OCI-LY3 (cell line): ENCODE measurements at regions not wholly inside any gene's neighbourhood (a gene's known extent, or its start where the extent isn't known, plus 50 kb on each side); places are given as distances from the start of the nearest gene placed in this dataset.

Experiments
- H2AFZ ChIP-seq: fragments of 200-600, 300-600 bp; shearing (Covaris generic); 2 replicates; pipeline ENCODE4 v1.6.0; 2014; ENCODE audit warnings: antibody characterized with exemption, low read depth, low read length
- H3K27ac ChIP-seq: fragments of 200-600, 300-600 bp; sonication (generic); 2 replicates; pipeline ENCODE4 v1.5.1; 2014; ENCODE audit warnings: mild to moderate bottlenecking, low read length, moderate library complexity, mixed read lengths
- H3K27me3 ChIP-seq: fragments of 200-600, 300-600 bp; sonication (generic); 2 replicates; pipeline ENCODE4 v1.6.1; 2014; ENCODE audit warnings: low read depth, low read length, mixed read lengths
- H3K36me3 ChIP-seq: fragments of 200-600, 300-600 bp; sonication (generic); replicated peaks from 2 replicates; pipeline ENCODE3; 2014; ENCODE audit warnings: low read depth, low read length, mixed read lengths
- H3K4me1 ChIP-seq: fragments of 300-600, 200-600 bp; sonication (generic); 2 replicates; pipeline ENCODE4 v1.6.1; 2014; ENCODE audit warnings: low read length, mixed read lengths
- H3K4me2 ChIP-seq: fragments of 200-600, 300-600 bp; sonication (generic); 2 replicates; pipeline ENCODE4 v1.6.1; 2014; ENCODE audit warnings: low read length, mixed read lengths
- H3K4me3 ChIP-seq: fragments of 300-600, 200-600 bp; sonication (generic); 2 replicates; pipeline ENCODE4 v1.5.1; 2014; ENCODE audit warnings: antibody characterized with exemption, mild to moderate bottlenecking, low read length, moderate library complexity
- H3K79me2 ChIP-seq: fragments of 300-600, 200-600 bp; shearing (Covaris generic); 2 replicates; pipeline ENCODE4 v1.6.1; 2014; ENCODE audit warnings: mild to moderate bottlenecking, low read length, mixed read lengths
- H3K9ac ChIP-seq: fragments of 300-600, 200-600 bp; shearing (Covaris generic); 2 replicates; pipeline ENCODE4 v1.6.0; 2014; ENCODE audit warnings: mild to moderate bottlenecking, low read length, moderate library complexity
- H3K9me3 ChIP-seq: fragments of 200-600, 300-600 bp; shearing (Covaris generic); 2 replicates; pipeline ENCODE4 v1.6.1; 2014; ENCODE audit warnings: low read length, mixed read lengths; ENCODE audit not compliant: insufficient read depth
- H4K20me1 ChIP-seq: fragments of 200-600, 300-600 bp; sonication (generic); 2 replicates; pipeline ENCODE4 v1.6.1; 2016; ENCODE audit warnings: low read length, mixed read lengths; ENCODE audit not compliant: insufficient read depth
- EZH2phosphoT487 ChIP-seq: fragments of 200-600 bp; shearing (Covaris generic); IDR thresholded peaks from 2 replicates; pipeline ENCODE4 v1.6.1; 2018; ENCODE audit warnings: antibody characterized with exemption, mixed run types, low read depth
- TF ChIP-seq, protein P1 (sequence below): fragments of 200-600, 300-600 bp; sonication (generic); IDR thresholded peaks from 2 replicates; pipeline ENCODE4 v1.5.1; 2014; ENCODE audit warnings: antibody characterized with exemption, low read length, low read depth

DNA sequence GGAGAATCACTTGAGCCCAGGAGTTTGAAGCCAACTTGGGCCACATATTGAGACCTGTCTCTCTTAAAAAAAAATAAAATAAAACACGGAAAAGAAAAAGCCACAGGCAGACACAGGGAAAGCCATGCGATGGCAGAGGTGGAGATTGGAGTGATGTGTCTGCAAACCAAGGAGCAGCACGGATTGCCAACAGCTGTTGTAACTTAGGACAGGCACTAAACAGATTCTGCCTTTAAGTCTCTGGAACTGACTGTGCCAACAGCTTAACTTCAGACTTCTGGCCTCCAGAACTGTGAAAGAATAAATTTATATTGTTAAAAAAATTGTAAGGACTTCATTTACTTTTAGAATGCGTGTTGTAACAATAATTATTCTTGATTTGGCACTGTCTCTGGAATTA lies 318.5 kb upstream of the CHD1 start:
- Histone ChIP-seq H3K27ac (no peak overlapping the region), H3K9ac (no peak overlapping the region), H3K4me1 (no peaks in the 10 kb centered on the region), H3K9me3 (no peaks in the 10 kb centered on the region), H3K36me3 (no peaks in the 10 kb centered on the region), H3K4me3 (no peak overlapping the region), H3K27me3 (no peaks in the 10 kb centered on the region), H2AFZ (no peak overlapping the region), H4K20me1 (no peaks in the 10 kb centered on the region), H3K4me2 (no peak overlapping the region), H3K79me2 (no peaks in the 10 kb centered on the region)
- TF ChIP-seq EZH2phosphoT487: no peak
- TF ChIP-seq, protein P1, sequence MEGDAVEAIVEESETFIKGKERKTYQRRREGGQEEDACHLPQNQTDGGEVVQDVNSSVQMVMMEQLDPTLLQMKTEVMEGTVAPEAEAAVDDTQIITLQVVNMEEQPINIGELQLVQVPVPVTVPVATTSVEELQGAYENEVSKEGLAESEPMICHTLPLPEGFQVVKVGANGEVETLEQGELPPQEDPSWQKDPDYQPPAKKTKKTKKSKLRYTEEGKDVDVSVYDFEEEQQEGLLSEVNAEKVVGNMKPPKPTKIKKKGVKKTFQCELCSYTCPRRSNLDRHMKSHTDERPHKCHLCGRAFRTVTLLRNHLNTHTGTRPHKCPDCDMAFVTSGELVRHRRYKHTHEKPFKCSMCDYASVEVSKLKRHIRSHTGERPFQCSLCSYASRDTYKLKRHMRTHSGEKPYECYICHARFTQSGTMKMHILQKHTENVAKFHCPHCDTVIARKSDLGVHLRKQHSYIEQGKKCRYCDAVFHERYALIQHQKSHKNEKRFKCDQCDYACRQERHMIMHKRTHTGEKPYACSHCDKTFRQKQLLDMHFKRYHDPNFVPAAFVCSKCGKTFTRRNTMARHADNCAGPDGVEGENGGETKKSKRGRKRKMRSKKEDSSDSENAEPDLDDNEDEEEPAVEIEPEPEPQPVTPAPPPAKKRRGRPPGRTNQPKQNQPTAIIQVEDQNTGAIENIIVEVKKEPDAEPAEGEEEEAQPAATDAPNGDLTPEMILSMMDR: no peak

DNA sequence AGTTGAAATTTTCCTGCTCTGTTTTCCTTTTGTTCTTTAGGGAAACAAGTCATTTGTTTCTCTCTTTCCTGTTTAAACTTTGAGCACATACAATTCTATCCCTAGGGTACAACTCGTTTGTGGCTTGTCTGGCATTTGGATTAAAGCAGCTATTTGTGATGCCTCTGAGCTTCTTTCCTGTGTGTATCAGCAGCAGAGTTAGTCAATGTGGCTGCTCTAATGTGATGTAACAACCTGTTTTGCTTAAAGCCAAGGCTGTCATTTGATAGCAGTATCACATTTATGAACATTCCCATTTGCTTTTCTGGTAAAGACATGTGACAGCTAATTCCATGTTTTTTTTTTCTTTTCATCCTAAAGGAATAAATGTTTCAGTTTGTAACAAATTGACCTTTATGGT lies 314.3 kb upstream of the CHD1 start:
- H3K9ac ChIP-seq: no peak overlapping the region
- H2AFZ ChIP-seq: no peak overlapping the region
- H3K27ac ChIP-seq: no peak overlapping the region
- TF ChIP-seq, protein P1: no peak
- TF ChIP-seq EZH2phosphoT487: no peak
- no peak overlapping the region for H3K4me2 ChIP-seq
- no peaks in the 10 kb centered on the region for H3K9me3 ChIP-seq
- H3K36me3 ChIP-seq: no peaks in the 10 kb centered on the region
- H4K20me1 ChIP-seq: no peaks in the 10 kb centered on the region
- no peaks in the 10 kb centered on the region for H3K27me3 ChIP-seq
- no peaks in the 10 kb centered on the region for H3K4me1 ChIP-seq
- no peaks in the 10 kb centered on the region for H3K79me2 ChIP-seq
- no peak overlapping the region for H3K4me3 ChIP-seq

- H3K9ac ChIP-seq: no peak overlapping the region
- H3K36me3 ChIP-seq: no peaks in the 10 kb centered on the region
- no peaks in the 10 kb centered on the region for H3K79me2 ChIP-seq
- no peaks in the 10 kb centered on the region for H3K4me1 ChIP-seq
- no peak overlapping the region for H2AFZ ChIP-seq
- no peak overlapping the region for H3K4me3 ChIP-seq
- H3K4me2 ChIP-seq: no peak overlapping the region
- H3K9me3 ChIP-seq: no peaks in the 10 kb centered on the region
- H4K20me1 ChIP-seq: no peaks in the 10 kb centered on the region
- TF ChIP-seq EZH2phosphoT487: no peak
- TF ChIP-seq, protein P1: no peak
- no peaks in the 10 kb centered on the region for H3K27me3 ChIP-seq
- no peak overlapping the region for H3K27ac ChIP-seq
Measured at GRCh38 chr5:99239826-99240360, 311.1 kb upstream of the CHD1 start.

- H3K9ac ChIP-seq: no peak overlapping the region
- H3K36me3 ChIP-seq: no peaks in the 10 kb centered on the region
- H3K27ac ChIP-seq: no peak overlapping the region
- H4K20me1 ChIP-seq: no peaks in the 10 kb centered on the region
- no peak overlapping the region for H3K4me2 ChIP-seq
- no peak overlapping the region for H2AFZ ChIP-seq
- no peak overlapping the region for H3K4me3 ChIP-seq
- no peaks in the 10 kb centered on the region for H3K4me1 ChIP-seq
- TF ChIP-seq, protein P1: no peak
- no peak for TF ChIP-seq EZH2phosphoT487
- no peaks in the 10 kb centered on the region for H3K9me3 ChIP-seq
- H3K79me2 ChIP-seq: no peaks in the 10 kb centered on the region
- H3K27me3 ChIP-seq: no peaks in the 10 kb centered on the region
Measured at GRCh38 chr5:99191206-99191745, 262.5 kb upstream of the CHD1 start.
